C4-2B (cell line): ENCODE measurements at regions not wholly inside any gene's neighbourhood (a gene's known extent, or its start where the extent isn't known, plus 50 kb on each side); places are given as distances from the start of the nearest gene placed in this dataset.

Experiments used
- CTCF ChIP-seq: fragments of 450-650 bp; conservative IDR thresholded peaks from 2 replicates; pipeline ENCODE4 v1.5.1; 2017; ENCODE audit warnings: mild to moderate bottlenecking
- ZFX ChIP-seq: fragments of 450-650 bp; IDR thresholded peaks from 2 replicates; pipeline ENCODE4 v1.6.1; 2017

GRCh38 chr13:22487932-22488331 is 692.8 kb upstream of the SGCG start:
- TF ChIP-seq CTCF (no peak), ZFX (no peak)
